ENCODE measurements at regions not wholly inside any gene's neighbourhood (a gene's known extent, or its start where the extent isn't known, plus 50 kb on each side); places are given as distances from the start of the nearest gene placed in this dataset.

DNA sequence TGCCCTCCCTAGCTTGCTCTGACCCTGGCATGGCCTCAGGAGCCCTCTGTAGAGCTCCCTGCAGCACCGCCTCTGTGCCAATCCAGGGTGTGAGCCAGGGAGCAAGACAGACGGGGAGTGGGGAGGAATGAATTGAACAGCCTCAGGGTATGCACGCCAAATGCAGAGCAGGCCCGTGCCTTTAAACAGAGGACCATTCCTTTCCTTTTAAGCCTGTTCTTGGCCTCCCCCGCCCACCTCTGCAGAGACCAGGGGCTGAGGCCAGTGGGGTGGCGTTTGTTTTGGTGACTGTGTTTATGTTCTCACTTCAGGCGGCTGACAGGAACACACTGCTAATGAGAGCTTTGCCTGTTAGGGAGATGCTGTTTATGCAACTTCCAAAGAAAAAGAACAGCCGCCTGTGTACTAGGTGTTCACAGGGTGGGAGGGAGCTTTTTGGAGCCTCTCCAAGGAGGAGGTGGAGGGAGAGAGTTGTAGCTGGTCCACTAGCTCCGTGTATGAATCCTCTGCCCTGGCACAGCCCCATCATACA lies 528.1 kb upstream of the DPP6 start:
- no peak for DNase-seq (ENCODE audit: low read depth, low spot score)
- Mint-ChIP-seq H3K27me3 (ENCODE audit: low read depth) (no peaks in the 10 kb centered on the region), H3K36me3 (ENCODE audit: low read depth) (peaks cover 10% of the 10 kb centered on the region), H3K9me3 (peaks cover 20% of the 10 kb centered on the region), H3K27ac (ENCODE audit: unreplicated experiment) (no peak overlapping the region), H3K4me3 (no peak overlapping the region), H3K4me1 (no peaks in the 10 kb centered on the region)
- TF ChIP-seq, protein P1, sequence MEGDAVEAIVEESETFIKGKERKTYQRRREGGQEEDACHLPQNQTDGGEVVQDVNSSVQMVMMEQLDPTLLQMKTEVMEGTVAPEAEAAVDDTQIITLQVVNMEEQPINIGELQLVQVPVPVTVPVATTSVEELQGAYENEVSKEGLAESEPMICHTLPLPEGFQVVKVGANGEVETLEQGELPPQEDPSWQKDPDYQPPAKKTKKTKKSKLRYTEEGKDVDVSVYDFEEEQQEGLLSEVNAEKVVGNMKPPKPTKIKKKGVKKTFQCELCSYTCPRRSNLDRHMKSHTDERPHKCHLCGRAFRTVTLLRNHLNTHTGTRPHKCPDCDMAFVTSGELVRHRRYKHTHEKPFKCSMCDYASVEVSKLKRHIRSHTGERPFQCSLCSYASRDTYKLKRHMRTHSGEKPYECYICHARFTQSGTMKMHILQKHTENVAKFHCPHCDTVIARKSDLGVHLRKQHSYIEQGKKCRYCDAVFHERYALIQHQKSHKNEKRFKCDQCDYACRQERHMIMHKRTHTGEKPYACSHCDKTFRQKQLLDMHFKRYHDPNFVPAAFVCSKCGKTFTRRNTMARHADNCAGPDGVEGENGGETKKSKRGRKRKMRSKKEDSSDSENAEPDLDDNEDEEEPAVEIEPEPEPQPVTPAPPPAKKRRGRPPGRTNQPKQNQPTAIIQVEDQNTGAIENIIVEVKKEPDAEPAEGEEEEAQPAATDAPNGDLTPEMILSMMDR (conservative IDR thresholded peaks at IDR 0.05), result no peak

DNA sequence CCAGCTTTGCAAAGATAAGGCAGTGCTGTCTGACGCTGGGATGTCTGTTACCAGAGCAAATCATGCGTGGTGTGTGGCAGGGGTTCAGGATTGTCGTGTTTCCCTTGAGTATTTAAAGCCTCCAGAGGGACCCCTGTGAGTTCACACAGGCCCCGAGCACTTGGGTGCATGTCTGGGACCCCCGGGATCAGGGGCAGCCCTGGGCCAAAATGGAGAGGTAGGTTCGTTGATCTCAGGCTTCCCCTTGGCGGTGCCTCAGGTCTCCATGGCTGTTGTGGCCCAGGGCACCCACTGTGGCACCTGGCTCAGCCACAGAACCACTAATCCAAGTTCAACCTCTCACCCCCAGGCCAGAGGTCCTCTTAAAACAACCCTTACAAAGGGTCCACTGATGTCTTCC lies 523.1 kb upstream of the DPP6 start:
- no peak for DNase-seq (ENCODE audit: low read depth, low spot score)
- no peaks in the 10 kb centered on the region for H3K4me1 Mint-ChIP-seq
- H3K27ac Mint-ChIP-seq (ENCODE audit: unreplicated experiment), result no peak overlapping the region
- peaks cover 8% of the 10 kb centered on the region for H3K36me3 Mint-ChIP-seq (ENCODE audit: low read depth)
- TF ChIP-seq, protein P1 (conservative IDR thresholded peaks at IDR 0.05), result no peak
- peaks cover 30% of the 10 kb centered on the region for H3K9me3 Mint-ChIP-seq
- no peaks in the 10 kb centered on the region for H3K27me3 Mint-ChIP-seq (ENCODE audit: low read depth)
- no peak overlapping the region for H3K4me3 Mint-ChIP-seq

DNA sequence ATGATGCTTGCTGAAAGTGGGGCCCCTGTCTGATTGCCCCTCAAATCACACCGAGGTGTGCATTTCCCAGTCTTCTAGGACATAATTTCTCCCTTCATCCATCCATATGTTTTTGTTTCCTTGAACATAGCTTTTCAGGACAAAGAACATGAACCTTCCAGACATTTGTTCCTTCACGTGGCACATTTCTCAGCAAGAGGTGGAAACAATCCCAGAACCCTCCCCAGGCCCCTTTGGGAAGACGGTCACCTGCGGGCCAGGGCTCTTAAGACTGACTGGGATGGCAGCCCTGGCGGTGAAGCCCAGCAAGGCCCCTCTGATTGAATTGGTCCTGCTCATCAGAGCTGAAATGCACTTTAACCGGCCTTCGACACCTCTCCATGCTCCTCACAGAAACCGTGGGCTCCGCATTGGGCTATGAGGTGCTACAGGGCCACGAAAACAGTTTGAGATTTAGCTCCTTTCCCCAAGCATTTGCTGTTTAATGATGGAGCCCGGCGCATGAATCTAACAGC lies 522.5 kb upstream of the DPP6 start:
- Mint-ChIP-seq H3K4me1 (no peaks in the 10 kb centered on the region), H3K4me3 (no peak overlapping the region), H3K9me3 (peaks cover 32% of the 10 kb centered on the region), H3K36me3 (ENCODE audit: low read depth) (peaks cover 8% of the 10 kb centered on the region), H3K27ac (ENCODE audit: unreplicated experiment) (no peak overlapping the region), H3K27me3 (ENCODE audit: low read depth) (no peaks in the 10 kb centered on the region)
- DNase-seq (ENCODE audit: low read depth, low spot score), result no peak
- TF ChIP-seq, protein P1 (conservative IDR thresholded peaks at IDR 0.05), result no peak

DNA sequence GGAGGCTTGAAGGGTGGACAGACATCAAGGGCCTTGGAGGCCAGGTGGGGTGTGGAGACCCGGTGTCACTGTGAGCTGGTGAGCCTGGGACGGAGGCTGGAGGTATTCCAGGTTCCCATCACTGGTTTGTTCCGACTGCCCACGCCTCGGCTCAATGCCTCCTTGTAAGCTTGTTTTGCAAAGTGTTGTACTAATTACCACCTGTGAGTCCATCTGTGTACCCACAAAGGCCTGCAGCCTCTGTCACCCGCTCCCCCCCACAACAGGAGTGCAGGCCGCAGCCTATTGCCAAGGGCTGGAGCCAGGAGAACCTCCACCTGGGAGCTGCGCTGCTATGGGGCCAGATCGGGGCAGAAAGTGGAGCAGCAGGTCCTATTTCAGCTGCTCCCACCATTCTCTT lies 521.8 kb upstream of the DPP6 start:
- no peak for DNase-seq (ENCODE audit: low read depth, low spot score)
- Mint-ChIP-seq H3K27ac (ENCODE audit: unreplicated experiment) (no peak overlapping the region), H3K9me3 (peaks cover 33% of the 10 kb centered on the region), H3K4me1 (no peaks in the 10 kb centered on the region), H3K27me3 (ENCODE audit: low read depth) (no peaks in the 10 kb centered on the region), H3K4me3 (no peak overlapping the region), H3K36me3 (ENCODE audit: low read depth) (peaks cover 8% of the 10 kb centered on the region)
- TF ChIP-seq, protein P1 (conservative IDR thresholded peaks at IDR 0.05), result no peak

DNA sequence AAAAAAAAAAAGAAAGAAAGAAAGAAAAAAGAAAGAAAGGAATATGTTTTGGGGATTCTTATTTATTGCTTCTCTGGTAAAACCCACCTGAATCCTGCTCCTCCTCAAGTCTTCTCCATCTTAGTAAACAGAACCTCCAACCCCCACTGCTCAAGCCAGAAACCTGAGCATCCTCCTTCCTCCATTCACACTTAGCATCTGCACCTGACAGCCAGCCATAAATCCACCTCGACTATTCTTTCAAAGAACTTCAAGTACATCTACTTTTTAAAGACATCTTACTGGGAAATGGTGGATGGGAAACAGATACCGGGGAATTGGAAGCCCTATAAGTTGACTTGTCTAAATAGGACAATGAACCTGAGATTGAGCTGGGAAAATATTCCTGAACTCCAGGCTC lies 519.9 kb upstream of the DPP6 start:
- DNase-seq (ENCODE audit: low read depth, low spot score), result no peak
- Mint-ChIP-seq H3K4me1 (no peaks in the 10 kb centered on the region), H3K4me3 (no peak overlapping the region), H3K27me3 (ENCODE audit: low read depth) (no peaks in the 10 kb centered on the region), H3K9me3 (peaks cover 31% of the 10 kb centered on the region), H3K36me3 (ENCODE audit: low read depth) (peaks cover 9% of the 10 kb centered on the region), H3K27ac (ENCODE audit: unreplicated experiment) (no peak overlapping the region)
- TF ChIP-seq, protein P1 (conservative IDR thresholded peaks at IDR 0.05), result no peak
